Activated T-helper 1 cell treated with anti-CD3 and anti-CD28 coated beads, Interleukin-12 subunit alpha, Interleukin-12 subunit beta, Interleukin-2, Interleukin-4 antibody, amounts not matched to agents 30 ng/mL and 10 ng/mL and 1 ng/mL, durations not matched to agents 14 hours and 24 hours and 36 hours (primary cell): ENCODE measurements at regions not wholly inside any gene's neighbourhood (a gene's known extent, or its start where the extent isn't known, plus 50 kb on each side); places are given as distances from the start of the nearest gene placed in this dataset.
"Not testable (repeated sequence)": the region's sequence is repeated elsewhere in the genome, so short reads cannot be mapped to it uniquely, and the experiment has no call there.

ENCODE experiments used
- DNase-seq: peaks from one replicate; pipeline ENCODE4 v3.0.0; 2021; ENCODE audit warnings: low spot score
- H3K27ac Mint-ChIP-seq: one replicate; pipeline ENCODE4 v1.8.0; 2021; ENCODE audit warnings: mild to moderate bottlenecking, mixed read lengths
- H3K27me3 Mint-ChIP-seq: one replicate; pipeline ENCODE4 v1.8.0; 2022; ENCODE audit warnings: mild to moderate bottlenecking, moderate library complexity, mixed read lengths; ENCODE audit not compliant: insufficient read depth
- H3K36me3 Mint-ChIP-seq: one replicate; pipeline ENCODE4 v1.8.0; 2021; ENCODE audit warnings: low read depth, mixed read lengths
- H3K4me1 Mint-ChIP-seq: one replicate; pipeline ENCODE4 v1.8.0; 2021; ENCODE audit warnings: low read depth, mixed read lengths
- H3K4me3 Mint-ChIP-seq: one replicate; pipeline ENCODE4 v1.8.0; 2021; ENCODE audit warnings: mild to moderate bottlenecking, moderate library complexity, mixed read lengths
- H3K9me3 Mint-ChIP-seq: one replicate; pipeline ENCODE4 v1.8.0; 2021; ENCODE audit warnings: mixed read lengths
- intact Hi-C: fragments of 100-400 bp; cut with micrococcal nuclease; formaldehyde crosslinking; loops from one replicate; pipeline ENCODE4 v1.15.1; 2024

DNA sequence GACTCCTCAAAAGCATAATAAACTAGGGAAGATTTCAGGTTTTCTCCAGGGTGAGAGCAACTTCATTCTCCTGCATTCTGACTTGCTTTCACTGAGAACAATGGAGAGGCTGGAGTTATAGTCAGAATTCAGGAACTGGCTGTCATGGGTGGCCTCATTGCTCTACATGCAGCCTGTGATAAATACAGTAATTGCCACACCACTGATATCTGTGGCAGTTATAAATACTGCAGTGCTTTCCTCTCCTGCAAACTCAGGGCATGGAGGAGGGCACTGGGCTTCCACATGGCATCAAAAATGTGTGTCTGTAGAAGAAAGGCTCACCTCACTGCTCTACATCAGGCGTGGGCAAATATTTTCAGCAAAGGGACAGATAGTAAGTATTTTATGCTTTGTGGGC, 510.2 kb downstream of the ZNF516 start:
- intact Hi-C loops = no loop called here
- Mint-ChIP-seq H3K27me3 (no peaks in the 10 kb centered on the region), H3K27ac (no peak overlapping the region), H3K36me3 (no peaks in the 10 kb centered on the region), H3K4me3 (no peak overlapping the region), H3K9me3 (peaks cover 4% of the 10 kb centered on the region), H3K4me1 (no peaks in the 10 kb centered on the region)
- no peak for DNase-seq

DNA sequence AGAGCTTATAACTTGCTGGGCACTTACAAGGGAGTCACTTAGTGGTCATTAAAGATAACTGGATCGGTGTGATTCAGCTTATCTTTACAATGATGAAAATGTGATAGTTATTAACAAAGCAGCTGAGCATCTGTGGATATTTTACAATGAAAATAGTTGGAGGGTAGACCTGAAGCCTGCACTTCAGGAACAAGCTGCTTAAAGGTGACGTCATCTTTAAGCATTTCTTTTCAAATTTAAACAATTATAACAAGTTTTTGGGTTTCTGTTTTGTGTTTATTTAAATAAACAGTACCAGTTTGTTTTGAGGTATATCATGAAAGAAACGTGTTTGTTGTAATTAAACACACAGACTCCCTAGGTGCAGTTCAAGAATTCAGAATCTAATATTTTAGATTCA, 513.9 kb downstream of the ZNF516 start:
- Mint-ChIP-seq H3K27ac (no peak overlapping the region), H3K4me1 (no peaks in the 10 kb centered on the region), H3K4me3 (no peak overlapping the region), H3K36me3 (no peaks in the 10 kb centered on the region), H3K9me3 (no peaks in the 10 kb centered on the region), H3K27me3 (no peaks in the 10 kb centered on the region)
- no peak for DNase-seq
- intact Hi-C loops = no loop called here

DNA sequence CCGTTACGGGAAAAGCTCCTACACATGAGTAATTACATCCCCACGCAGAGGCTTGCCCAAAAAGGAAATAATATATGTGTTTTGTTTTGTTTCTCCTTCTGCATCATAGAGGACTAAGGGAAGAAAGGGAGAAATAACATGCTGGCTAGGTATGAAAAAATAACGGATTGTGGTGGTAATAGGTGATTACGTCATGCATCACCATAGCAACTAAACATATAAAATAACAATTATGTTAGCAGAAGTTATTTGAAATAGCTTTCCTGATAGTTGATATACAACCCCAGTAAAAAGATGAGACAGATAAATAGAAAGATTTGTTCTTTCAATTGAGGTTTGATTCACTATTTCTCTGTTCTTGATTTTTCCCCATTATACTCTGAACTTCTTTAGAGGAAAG, 518.0 kb downstream of the ZNF516 start:
- Mint-ChIP-seq H3K4me1 (no peaks in the 10 kb centered on the region), H3K36me3 (no peaks in the 10 kb centered on the region), H3K27me3 (no peaks in the 10 kb centered on the region), H3K9me3 (no peaks in the 10 kb centered on the region), H3K4me3 (no peak overlapping the region), H3K27ac (no peak overlapping the region)
- DNase-seq = no peak
- intact Hi-C loops = no loop called here

DNA sequence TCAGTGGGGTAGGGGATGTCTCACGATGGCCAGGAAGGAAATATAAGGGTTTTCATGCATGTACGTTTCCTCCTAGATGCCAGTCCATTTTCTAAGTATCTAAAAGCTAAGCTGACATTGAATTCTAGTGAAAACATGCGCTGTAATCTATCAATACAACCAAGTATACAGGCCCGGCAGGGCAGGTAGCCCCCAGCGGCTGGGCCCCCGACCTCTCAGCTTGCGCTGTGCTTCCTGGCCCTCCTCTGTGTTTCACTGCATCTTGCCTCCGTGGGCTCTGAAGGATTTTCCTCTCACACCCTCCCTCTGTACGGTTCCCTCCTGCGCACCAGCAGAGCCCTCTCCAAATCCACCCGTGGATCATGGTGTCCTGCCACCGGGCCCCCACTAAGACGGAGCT, 524.8 kb downstream of the ZNF516 start:
- H3K4me3 Mint-ChIP-seq = no peak overlapping the region
- no peaks in the 10 kb centered on the region for H3K9me3 Mint-ChIP-seq
- intact Hi-C loops = no loop called here
- no peak overlapping the region for H3K27ac Mint-ChIP-seq
- no peaks in the 10 kb centered on the region for H3K4me1 Mint-ChIP-seq
- no peak for DNase-seq
- no peaks in the 10 kb centered on the region for H3K27me3 Mint-ChIP-seq
- H3K36me3 Mint-ChIP-seq = no peaks in the 10 kb centered on the region

DNA sequence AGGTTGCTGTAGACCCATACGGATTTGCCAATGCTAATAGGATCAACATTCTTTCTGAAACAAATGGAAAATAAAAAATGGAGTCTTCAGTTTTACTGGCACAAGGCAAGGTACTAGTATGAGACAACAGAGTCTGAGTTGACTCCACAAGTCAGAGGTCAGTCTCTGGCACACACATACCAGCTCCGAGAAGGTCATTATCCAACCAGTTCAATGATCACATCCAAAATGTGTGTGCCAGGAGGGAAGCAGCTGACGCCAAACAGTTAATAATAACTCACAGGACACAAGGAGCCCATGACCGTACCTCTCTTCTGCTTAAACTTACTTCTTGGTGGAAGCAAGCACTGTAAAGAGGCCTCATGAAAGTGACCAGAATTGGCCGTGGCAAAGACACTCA, 528.6 kb downstream of the ZNF516 start:
- Mint-ChIP-seq H3K27ac (no peak overlapping the region), H3K9me3 (no peaks in the 10 kb centered on the region), H3K4me3 (no peak overlapping the region), H3K27me3 (no peaks in the 10 kb centered on the region), H3K4me1 (no peaks in the 10 kb centered on the region), H3K36me3 (no peaks in the 10 kb centered on the region)
- intact Hi-C loops = no loop called here
- no peak for DNase-seq

DNA sequence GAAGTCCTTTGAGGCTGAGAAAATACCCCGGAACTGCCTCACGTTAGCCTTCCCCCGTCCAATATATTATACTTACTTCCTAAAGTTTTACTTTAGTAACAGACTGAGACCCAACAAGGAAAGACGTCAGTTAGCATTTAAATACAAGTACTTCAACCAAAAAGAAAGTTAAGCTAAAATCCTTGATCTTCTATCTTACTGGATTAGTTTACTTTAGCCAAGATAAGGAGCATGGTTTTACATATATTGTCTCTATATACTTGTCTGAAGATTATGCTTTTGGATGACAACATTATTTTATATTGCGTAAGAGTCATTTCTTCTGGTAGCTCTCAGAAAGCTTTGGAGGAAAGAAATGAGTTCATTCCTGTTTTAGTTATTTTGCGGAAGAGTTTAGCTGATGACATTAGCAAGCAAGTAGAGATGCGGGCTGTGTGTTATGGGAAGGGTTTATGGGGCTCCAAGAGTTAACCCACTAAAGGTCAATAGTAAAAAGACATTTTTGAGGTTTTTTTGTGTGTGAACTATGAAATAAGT, 532.9 kb downstream of the ZNF516 start:
- no peak for DNase-seq
- Mint-ChIP-seq H3K27me3 (no peaks in the 10 kb centered on the region), H3K4me1 (no peaks in the 10 kb centered on the region), H3K9me3 (no peaks in the 10 kb centered on the region), H3K27ac (no peak overlapping the region), H3K36me3 (no peaks in the 10 kb centered on the region), H3K4me3 (no peak overlapping the region)
- intact Hi-C loops = no loop called here

DNA sequence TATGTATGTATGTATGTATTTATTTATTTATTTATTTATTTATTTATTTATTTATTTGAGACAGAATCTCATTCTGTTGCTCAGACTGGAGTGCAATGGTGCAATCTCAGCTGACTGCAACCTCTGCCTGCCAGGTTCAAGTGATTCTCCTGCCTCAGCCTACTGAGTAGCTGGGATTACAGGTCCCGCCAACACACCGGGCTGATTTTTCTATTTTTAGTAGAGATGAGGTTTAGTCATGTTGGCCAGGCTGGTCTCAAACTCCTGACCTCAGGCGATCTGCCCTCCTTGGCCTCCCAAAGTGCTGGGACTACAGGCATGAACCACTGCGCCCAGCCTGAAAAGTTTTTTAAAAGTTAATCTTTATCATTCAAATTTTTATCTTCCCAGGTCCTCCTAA, 532.9 kb upstream of the SMIM21 start:
- H3K36me3 Mint-ChIP-seq, intact Hi-C loops, DNase-seq, H3K4me1 Mint-ChIP-seq, H3K4me3 Mint-ChIP-seq, H3K9me3 Mint-ChIP-seq, H3K27me3 Mint-ChIP-seq, H3K27ac Mint-ChIP-seq: not testable (repeated sequence)

DNA sequence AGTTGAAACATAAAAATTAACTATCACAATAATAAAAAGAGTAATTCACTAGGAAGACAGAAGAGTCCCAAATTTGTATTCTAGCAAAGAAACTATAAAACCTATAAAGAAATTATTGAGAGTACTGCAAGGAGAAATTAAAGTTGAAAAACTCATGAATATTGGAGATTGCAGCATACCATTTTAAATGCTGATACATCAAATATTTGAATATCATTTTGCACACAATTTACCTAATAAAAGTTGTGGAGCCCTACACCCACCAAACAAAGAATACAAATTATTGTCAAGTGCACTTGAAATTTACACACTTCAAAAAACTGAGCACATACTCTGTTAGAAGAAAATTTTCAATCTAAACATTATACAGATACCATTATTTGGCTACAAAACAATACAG, 531.6 kb upstream of the SMIM21 start:
- Mint-ChIP-seq H3K36me3 (no peaks in the 10 kb centered on the region), H3K27me3 (no peaks in the 10 kb centered on the region), H3K4me3 (no peak overlapping the region), H3K4me1 (no peaks in the 10 kb centered on the region), H3K27ac (no peak overlapping the region), H3K9me3 (no peaks in the 10 kb centered on the region)
- no peak for DNase-seq
- intact Hi-C loops = no loop called here

DNA sequence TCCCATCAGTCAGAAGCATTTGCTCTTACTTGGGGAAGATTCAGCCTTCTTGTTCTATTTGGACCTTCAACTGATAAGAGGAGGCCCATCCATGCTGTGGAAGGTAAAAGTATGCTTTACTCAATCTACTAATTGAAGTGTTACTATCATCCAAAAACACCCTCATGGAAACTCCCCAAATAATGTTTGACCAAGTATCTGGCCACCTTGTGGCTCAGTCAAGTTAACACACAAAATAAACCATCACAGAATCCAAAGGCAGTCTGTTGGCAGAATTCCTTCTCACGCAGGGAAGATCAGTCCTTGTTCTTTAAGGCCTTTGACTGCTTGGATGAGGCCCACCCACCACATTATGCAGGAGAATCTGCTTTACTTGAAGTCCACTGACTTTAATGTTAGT, 531.2 kb upstream of the SMIM21 start:
- Mint-ChIP-seq H3K4me1 (no peaks in the 10 kb centered on the region), H3K9me3 (no peaks in the 10 kb centered on the region), H3K4me3 (no peak overlapping the region), H3K27me3 (no peaks in the 10 kb centered on the region), H3K36me3 (no peaks in the 10 kb centered on the region), H3K27ac (no peak overlapping the region)
- no peak for DNase-seq
- intact Hi-C loops = no loop called here

DNA sequence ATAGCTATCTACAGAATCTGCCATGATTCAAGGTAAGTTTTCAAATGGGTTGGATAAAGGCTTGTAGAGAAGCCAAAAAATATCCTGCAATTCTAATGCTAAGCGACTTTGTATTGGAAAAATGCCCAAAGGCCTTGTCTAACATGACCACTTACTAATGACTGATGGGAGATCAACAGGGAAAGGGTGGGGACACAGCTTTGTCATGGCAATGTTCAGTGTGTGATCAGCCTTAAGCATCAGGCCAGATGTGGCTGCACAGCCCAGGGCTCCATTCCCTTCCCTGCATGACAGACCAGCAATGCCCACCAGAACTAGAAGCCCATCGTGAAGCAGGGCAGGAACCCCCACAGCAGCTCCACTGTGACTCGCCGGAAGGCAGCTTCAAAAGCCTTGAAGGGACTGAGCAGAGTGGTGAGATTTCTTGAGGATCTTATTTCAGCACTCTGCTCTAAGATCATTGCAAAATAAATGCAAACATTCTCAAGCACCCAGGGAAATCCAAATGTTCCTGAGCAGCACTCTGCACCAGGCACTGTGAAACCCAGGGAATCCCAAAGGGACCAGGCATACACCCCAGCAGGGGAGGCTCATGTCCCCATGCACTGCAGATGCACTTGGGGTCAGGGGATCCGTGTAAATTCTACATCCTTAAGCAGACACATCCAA, 517.9 kb upstream of the SMIM21 start:
- DNase-seq = no peak
- Mint-ChIP-seq H3K36me3 (no peaks in the 10 kb centered on the region), H3K4me3 (no peak overlapping the region), H3K9me3 (peaks cover 4% of the 10 kb centered on the region), H3K27me3 (no peaks in the 10 kb centered on the region), H3K4me1 (no peaks in the 10 kb centered on the region), H3K27ac (no peak overlapping the region)
- intact Hi-C loops = no loop called here

DNA sequence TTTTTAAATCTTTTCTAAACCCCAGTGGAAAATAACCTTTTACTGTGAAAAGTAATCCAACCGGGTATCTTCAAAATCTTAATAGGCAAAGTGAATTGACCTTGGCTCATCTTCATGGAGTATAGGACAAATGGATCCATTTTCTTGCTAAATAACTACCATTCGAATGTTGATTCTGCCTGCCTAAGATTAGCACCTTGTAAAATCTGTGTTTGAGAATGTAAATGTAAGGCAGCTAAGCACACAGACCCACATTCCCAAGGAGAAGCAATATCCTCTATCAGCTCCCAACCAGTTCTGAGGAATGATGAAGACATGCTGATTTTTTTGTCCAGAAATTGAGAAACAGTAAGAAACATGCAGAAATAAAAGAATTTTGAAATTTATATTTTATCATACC, 509.8 kb upstream of the SMIM21 start:
- Mint-ChIP-seq H3K9me3 (no peaks in the 10 kb centered on the region), H3K27ac (no peak overlapping the region)

DNA sequence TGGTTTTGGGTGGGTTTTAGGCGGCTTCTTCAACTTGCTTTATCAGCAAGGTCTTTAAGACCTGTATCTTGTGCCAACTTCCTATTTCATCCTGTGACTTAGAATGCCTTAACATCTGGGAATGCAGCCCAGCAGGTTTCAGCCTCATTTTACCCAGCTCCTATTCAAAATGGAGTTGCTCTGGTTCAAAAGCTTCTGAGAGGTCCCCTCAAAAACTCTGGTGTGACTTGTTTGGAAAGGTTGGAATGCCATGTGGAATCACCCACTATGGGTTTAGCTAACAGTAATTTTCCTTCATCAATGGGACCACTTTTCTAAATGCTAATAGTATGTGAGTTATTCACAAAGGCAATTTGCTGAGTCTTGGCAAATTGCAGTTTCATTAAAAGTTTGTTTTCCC, 509.4 kb upstream of the SMIM21 start:
- Mint-ChIP-seq H3K36me3 (no peaks in the 10 kb centered on the region), H3K27ac (no peak overlapping the region), H3K27me3 (no peaks in the 10 kb centered on the region), H3K9me3 (no peaks in the 10 kb centered on the region), H3K4me3 (no peak overlapping the region), H3K4me1 (no peaks in the 10 kb centered on the region)
- intact Hi-C loops = no loop called here
- no peak for DNase-seq

More for the DNA sequence above, 509.8 kb upstream of the SMIM21 start:
- intact Hi-C loops = no loop called here
- Mint-ChIP-seq H3K27me3 (no peaks in the 10 kb centered on the region), H3K4me1 (no peaks in the 10 kb centered on the region), H3K36me3 (no peaks in the 10 kb centered on the region), H3K4me3 (no peak overlapping the region)
- DNase-seq = no peak

DNA sequence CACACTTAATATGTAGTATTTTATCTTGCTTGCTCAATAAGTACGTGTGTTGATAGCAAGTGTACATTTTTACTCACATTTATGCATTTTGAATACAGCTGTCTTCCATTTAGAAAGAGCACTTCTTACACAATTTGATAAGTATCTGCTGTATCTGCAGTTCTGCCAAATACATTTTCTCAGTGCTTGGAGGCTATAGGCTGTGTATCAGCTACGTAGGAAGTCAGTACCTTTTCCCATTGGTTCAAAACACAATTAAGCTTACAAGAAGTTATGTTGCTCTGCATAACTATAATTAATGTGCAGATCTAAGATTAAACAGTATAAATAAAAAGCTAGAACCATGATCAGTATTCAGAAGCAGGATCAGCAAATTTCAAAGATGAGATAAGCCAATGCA, 503.6 kb upstream of the SMIM21 start:
- H3K27me3 Mint-ChIP-seq = no peaks in the 10 kb centered on the region
- H3K36me3 Mint-ChIP-seq = no peaks in the 10 kb centered on the region
- H3K27ac Mint-ChIP-seq = no peak overlapping the region
- H3K4me1 Mint-ChIP-seq = no peaks in the 10 kb centered on the region
- DNase-seq = no peak
- no peak overlapping the region for H3K4me3 Mint-ChIP-seq
- intact Hi-C loops = no loop called here
- no peaks in the 10 kb centered on the region for H3K9me3 Mint-ChIP-seq

DNA sequence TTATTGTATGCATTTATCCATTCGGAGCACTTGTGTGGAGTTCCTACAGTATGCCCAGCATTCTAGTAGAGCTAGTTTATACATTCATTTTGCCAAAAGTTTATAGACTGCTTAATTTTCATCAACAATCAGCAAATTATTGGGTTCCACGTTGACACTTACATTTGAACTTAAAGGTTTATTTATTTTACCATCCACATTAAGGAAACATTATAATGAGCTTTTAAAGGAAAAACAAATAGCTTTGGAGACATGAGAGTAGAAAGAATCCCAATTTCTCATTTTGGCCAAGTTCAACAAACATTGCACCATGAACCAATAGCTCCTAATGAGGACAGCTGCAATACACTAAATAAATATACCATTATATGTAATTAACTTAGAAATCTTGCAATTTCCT, 501.2 kb upstream of the SMIM21 start:
- Mint-ChIP-seq H3K36me3 (no peaks in the 10 kb centered on the region), H3K27ac (no peak overlapping the region), H3K4me3 (no peak overlapping the region), H3K27me3 (no peaks in the 10 kb centered on the region), H3K9me3 (no peaks in the 10 kb centered on the region), H3K4me1 (no peaks in the 10 kb centered on the region)
- no peak for DNase-seq
- intact Hi-C loops = no loop called here
